ENCODE measurements at regions not wholly inside any gene's neighbourhood (a gene's known extent, or its start where the extent isn't known, plus 50 kb on each side); places are given as distances from the start of the nearest gene placed in this dataset.

GRCh38 chr3:19046440-19046839 lies 101.9 kb upstream of the KCNH8 start:
- Histone ChIP-seq H2BK5ac (ENCODE audit: insufficient read length, low read length) (no peak overlapping the region), H2BK15ac (ENCODE audit: low read depth, low read length) (no peak overlapping the region), H3K18ac (ENCODE audit: insufficient read length, low read depth, low read length) (no peak overlapping the region), H3K9me3 (ENCODE audit: control insufficient read depth, low read depth, low read length) (no peaks in the 10 kb centered on the region), H3K56ac (ENCODE audit: insufficient read length, low read depth, low read length) (no peak overlapping the region), H3T11ph (ENCODE audit: low read length) (no peak overlapping the region), H3K27me3 (ENCODE audit: insufficient read depth, low read length) (no peaks in the 10 kb centered on the region), H3K23me2 (ENCODE audit: insufficient read length, low read depth, low read length, poor library complexity, severe bottlenecking) (no peaks in the 10 kb centered on the region), H3K79me2 (ENCODE audit: insufficient read depth, low read length) (no peaks in the 10 kb centered on the region), H3K79me1 (ENCODE audit: insufficient read depth, low read depth, low read length, poor library complexity, severe bottlenecking) (no peaks in the 10 kb centered on the region), H2BK12ac (ENCODE audit: insufficient read length, low read depth, low read length) (no peak overlapping the region), H2BK120ac (ENCODE audit: low read depth, low read length, poor library complexity, severe bottlenecking) (no peak overlapping the region), H3K27ac (ENCODE audit: insufficient read length, low read depth, low read length) (no peak overlapping the region), H2AK5ac (ENCODE audit: insufficient read length, low read length) (no peak overlapping the region), H2AFZ (ENCODE audit: low read length) (no peak overlapping the region), H2BK20ac (ENCODE audit: low read depth, low read length, poor library complexity, severe bottlenecking) (no peak overlapping the region), H4K20me1 (ENCODE audit: control insufficient read depth, insufficient read depth, insufficient read length) (no peaks in the 10 kb centered on the region), H3K4me1 (ENCODE audit: insufficient read depth, low read length) (no peaks in the 10 kb centered on the region), H3K23ac (ENCODE audit: insufficient read length, low read depth, low read length) (no peak overlapping the region), H3K9ac (ENCODE audit: extremely low read depth, insufficient read length, low read length) (no peak overlapping the region), H3K14ac (ENCODE audit: insufficient read depth, low read length) (no peak overlapping the region), H4K8ac (replicated peaks; ENCODE audit: insufficient read length, low read depth, low read length) (no peak overlapping the region), H3K4me2 (ENCODE audit: insufficient read depth, insufficient read length, low read length) (no peak overlapping the region), H3K4ac (ENCODE audit: low read depth, low read length) (no peak overlapping the region), H4K5ac (ENCODE audit: insufficient read length, low read depth, low read length) (no peak overlapping the region), H4K91ac (ENCODE audit: insufficient read length, low read depth, low read length) (no peak overlapping the region)
- no peak for DNase-seq
- Mint-ChIP-seq H3K4me1 (no peaks in the 10 kb centered on the region), H3K27ac (no peak overlapping the region), H3K27me3 (ENCODE audit: low read depth) (no peaks in the 10 kb centered on the region), H3K9me3 (no peaks in the 10 kb centered on the region), H3K36me3 (ENCODE audit: insufficient read depth in 1 of 3, low read depth in 3 of 3) (no peaks in the 10 kb centered on the region), H3K4me3 (no peak overlapping the region)
- TF ChIP-seq CTCF (conservative IDR thresholded peaks at IDR 0.05) = peak; percentile 36; the same call in 2 of the 3 replicates
- no CpG with 5 or more reads among the region's 1 CpG for WGBS (ENCODE audit: extremely low coverage, insufficient read length, low lambda C conversion rate)
